ENCODE measurements at regions not wholly inside any gene's neighbourhood (a gene's known extent, or its start where the extent isn't known, plus 50 kb on each side); places are given as distances from the start of the nearest gene placed in this dataset.

GRCh38 chr6:140003217-140003616, 628.8 kb upstream of the CITED2 start:
- TF ChIP-seq CTCF (IDR thresholded peaks at IDR 0.05 in 4 of 5, conservative IDR thresholded peaks at IDR 0.05 in 1 of 5): no peak
- no peak for TF ChIP-seq POLR2A (IDR thresholded peaks at IDR 0.05)
